ENCODE measurements at regions not wholly inside any gene's neighbourhood (a gene's known extent, or its start where the extent isn't known, plus 50 kb on each side); places are given as distances from the start of the nearest gene placed in this dataset.

DNA sequence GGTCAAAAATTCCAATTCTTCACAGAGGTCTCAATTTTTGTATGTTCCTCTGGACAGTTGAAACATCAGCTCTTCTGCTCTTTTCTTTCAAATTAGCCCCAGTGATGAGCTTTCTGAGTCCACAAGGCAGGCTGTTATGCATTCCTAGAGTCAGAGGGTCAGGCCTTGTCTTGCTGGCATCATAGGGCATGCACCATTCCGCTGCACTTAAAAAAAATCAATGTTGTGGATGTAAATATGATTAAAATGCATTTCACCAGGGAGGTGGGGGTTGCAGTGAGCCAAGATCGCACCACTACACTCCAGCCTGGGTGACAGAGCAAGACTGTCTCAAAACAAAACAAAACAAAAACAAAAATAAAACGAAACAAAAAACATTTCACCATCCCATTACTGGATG lies 465.3 kb downstream of the EIPR1 start:
- no peak for TF ChIP-seq POLR2A (IDR thresholded peaks at IDR 0.05)
- TF ChIP-seq, protein P1, sequence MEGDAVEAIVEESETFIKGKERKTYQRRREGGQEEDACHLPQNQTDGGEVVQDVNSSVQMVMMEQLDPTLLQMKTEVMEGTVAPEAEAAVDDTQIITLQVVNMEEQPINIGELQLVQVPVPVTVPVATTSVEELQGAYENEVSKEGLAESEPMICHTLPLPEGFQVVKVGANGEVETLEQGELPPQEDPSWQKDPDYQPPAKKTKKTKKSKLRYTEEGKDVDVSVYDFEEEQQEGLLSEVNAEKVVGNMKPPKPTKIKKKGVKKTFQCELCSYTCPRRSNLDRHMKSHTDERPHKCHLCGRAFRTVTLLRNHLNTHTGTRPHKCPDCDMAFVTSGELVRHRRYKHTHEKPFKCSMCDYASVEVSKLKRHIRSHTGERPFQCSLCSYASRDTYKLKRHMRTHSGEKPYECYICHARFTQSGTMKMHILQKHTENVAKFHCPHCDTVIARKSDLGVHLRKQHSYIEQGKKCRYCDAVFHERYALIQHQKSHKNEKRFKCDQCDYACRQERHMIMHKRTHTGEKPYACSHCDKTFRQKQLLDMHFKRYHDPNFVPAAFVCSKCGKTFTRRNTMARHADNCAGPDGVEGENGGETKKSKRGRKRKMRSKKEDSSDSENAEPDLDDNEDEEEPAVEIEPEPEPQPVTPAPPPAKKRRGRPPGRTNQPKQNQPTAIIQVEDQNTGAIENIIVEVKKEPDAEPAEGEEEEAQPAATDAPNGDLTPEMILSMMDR (IDR thresholded peaks at IDR 0.05) = no peak
- TF ChIP-seq POLR2AphosphoS5 (IDR thresholded peaks at IDR 0.05) = no peak
